T follicular helper cell (primary cell): ENCODE measurements at regions not wholly inside any gene's neighbourhood (a gene's known extent, or its start where the extent isn't known, plus 50 kb on each side); places are given as distances from the start of the nearest gene placed in this dataset.

Experiments
- DNase-seq: peaks from one replicate; pipeline ENCODE4 v3.0.0-alpha.2; 2020; ENCODE audit warnings: low read depth

DNA sequence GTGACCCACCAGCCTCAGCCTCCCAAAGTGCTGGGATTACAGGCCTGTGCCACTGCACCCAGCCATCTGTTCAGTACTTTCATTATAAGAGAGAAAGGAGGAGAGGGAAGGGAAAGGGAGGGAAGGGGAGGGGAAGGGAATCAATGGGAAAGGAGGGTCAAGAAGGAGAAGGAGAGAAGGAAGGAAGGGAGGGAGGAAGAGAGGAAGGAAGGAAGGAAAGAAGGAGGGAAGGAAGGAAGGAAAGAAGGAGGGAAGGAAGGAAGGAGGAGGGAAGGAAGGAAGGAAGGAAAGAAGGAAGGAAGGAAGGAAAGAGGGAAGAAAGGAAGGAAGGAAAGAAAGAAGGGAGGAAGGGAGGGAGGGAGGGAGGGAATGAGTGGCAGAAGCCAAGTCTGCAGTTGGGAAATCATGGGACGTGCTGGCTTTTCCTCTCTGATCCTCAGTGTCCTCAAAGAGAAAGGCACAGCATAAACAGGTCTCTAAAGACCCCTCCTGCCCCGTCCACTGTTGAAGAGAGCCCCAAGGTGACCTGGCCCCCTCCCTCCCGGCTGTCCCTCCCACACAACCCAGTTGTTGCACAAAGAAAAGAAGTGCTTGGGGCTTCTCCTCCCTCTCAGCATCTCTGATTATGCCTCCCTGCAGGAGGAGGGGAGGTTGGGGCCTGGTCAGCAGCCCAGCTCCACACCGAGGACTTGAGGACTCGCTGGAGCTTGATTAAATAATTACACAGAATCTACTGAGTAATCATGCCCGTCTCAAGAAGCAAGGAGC lies 69.1 kb upstream of the TOP1 start:
- no peak for DNase-seq

DNA sequence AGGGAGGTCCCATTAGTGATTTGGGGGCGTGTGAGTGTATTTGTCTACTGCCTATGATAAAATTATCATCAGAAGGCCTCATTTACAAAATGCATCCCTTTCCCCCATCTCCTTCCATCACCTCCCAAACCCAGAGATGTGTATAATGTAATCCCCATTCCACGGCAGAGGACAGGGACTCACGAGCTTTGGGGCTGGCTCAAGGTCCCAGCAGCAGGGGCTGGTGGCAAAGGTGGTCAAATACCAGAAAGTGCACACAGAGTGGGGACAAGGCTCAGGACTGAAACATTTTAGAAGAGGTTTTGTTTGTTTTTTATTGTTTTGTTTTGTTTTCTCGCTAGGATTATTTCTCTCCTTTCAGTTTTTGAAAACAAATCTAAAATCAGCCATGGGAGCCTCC lies 68.5 kb upstream of the TOP1 start:
- no peak for DNase-seq

DNA sequence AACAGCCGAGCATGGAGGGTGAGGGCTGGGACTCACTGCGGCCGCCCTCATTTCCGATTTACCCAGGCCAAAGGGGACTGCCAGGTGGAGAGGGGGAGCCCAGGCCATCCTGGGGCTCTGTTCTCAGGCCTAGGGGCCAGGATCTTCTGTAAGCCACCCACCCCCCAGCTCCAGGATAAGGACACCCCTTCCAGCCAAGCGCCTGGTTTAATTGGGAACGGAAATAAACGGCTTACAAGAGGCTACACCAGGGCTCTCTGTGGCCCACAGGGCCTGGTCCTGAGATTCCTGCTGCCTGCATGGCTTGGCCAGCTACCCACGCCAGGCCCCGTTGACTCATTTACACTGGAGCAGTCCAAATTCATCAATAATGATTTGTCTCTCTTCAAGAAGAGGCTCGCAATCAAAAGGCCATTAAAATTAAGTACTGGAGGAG lies 68.1 kb upstream of the TOP1 start:
- DNase-seq, result no peak

DNA sequence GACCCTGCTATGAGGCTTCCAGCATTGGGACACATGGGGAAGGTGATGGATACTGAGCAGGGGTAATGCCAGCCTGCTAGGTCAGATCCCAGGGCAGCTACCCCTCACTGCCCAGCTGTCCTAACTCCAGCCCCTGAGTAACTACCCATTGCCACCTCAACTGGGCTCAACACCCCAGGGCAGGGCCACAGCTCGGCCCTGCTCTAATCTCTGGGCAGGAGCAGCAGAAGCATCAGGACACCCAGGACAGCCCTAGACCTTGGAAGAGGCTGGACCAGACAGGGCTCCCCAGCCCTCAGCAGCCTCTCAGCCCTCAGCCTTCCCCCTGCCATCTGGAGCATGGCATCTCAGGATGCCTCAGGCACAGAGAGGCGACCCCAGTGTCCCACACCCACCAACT lies 67.4 kb upstream of the TOP1 start:
- no peak for DNase-seq

DNA sequence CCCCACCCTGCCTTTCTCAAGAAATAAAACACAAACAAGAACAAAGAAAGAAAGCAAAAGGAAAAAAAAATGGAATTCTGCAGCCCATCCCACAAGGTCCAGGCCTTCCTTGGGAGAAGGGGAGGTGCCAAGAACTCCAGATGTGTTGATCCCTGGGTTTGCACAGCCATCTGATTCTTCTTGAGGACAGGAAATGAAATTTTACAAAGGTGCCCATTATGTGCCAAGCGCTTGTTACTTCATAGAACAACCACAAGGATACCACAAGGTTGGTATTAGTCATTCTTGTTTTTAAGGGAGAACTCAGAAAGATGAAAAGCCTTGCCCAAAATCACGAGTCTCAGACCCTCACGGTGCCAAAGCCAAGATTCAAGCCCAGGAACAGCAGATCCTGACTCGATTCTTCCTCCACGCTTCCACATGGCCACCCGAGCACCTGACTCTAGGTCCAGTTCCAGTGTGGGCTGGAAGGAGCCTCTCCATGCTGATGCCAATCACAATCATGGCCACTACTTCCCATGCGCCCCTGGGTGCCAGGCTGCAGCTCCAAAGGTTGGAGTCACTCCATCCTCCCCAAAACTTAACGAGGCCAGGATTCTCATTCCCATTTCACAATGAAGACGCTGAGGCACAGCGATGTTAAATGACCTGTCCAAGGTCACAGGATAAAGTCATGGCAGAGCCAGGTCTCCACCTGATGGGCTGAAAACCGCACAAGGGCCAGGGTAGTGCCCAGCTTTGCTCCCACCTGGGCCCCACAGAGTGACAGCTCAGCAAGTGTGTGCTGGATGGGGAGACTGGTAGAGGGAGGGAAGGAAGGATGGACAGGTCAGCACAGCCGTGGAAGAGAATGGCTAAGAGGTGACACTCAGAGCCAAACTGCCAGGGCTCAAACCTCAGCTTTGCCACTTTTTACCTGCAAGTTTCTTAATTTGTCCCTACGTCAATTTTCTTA lies 66.7 kb upstream of the TOP1 start:
- DNase-seq, result no peak

DNA sequence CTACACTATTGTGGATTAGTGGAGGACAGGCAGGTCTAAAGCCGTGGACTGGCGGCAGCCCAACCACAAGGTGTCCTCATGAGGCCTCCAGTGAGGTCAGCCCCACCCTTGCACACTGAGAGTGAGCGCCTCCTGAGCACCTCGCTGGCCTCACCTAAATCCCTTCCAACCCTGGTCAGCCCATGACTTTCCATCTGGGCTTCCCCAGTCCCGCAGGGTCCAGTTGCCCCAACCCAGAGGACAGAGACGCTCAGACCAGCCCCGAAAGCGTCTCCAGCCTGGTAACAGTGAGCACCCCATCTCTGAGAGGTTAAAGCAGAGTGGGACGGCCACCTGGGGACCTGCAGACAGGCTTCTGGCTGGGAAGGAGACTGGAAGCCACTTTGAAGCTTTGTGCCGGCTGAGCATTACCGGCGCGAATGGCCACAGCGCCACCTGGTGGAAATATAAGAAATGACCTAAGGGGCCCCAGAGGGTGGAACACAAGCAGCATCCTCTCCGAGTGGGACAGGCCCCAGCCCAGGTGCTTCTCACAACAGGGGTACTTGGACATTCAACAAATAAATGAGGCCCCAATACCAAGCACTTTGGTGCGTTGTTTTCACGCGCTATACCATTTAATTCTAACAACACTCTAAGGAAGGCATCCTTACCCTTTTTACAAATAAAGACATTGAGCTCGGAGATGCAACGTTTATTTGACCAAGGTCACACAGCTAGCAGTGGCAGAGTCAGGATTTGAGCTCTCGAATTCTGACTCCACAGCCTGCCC lies 65.7 kb upstream of the TOP1 start:
- peak; percentile 55 for DNase-seq

DNA sequence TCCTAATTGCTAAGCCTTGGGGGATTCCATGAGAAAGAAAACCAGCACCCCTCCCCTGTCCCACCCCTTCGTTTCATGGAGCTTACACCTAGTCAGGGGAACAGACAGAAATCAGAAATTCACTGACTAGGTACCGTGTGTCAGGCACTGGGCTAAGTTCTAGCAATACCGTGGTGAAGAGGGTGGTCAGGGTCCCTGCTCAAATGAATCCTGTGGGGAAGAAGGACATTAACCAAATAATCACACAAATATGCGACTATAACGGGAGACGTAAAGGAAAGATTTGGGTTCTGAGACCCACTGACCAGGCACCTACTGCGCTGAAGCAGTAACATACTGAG lies 65.1 kb upstream of the TOP1 start:
- no peak for DNase-seq

DNA sequence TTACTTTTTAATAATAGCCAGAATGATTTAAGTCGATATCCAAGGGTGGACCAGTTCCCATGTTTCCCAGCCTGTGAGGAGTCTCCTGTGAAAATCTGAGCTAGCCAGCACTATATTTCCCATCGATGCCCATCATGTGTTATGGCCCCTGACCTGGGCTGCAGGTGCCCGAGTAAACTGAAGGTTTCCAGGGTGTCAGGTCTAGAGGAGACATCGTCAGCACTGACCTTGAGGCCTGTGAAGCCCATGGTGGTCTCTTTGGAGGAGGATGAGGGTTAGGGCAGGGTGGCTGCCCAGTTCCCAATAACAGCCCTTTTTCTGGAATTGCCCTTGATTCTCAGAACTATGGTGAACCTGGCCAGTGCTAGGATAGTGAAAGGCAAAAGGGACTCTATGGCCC lies 63.0 kb upstream of the TOP1 start:
- no peak for DNase-seq

DNA sequence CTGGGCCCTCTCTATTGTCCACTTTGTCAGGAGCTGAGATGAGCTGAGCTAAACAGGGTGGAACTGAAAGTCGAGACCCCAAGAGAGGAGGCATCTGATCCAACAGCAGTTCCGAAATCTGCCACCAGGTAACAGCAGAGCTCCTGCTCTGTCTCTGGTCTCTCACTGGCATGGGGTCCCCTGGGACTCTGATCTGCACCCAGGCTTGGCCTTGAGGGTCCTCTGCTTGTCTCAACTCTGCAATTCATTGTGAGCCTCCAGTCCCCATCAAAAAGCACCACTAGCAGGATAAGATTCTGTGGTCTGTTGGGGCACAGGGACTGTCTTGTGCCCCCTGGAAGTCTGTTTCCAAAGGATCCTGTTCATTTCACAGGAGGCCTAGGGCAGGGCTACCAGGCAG lies 62.5 kb upstream of the TOP1 start:
- no peak for DNase-seq

DNA sequence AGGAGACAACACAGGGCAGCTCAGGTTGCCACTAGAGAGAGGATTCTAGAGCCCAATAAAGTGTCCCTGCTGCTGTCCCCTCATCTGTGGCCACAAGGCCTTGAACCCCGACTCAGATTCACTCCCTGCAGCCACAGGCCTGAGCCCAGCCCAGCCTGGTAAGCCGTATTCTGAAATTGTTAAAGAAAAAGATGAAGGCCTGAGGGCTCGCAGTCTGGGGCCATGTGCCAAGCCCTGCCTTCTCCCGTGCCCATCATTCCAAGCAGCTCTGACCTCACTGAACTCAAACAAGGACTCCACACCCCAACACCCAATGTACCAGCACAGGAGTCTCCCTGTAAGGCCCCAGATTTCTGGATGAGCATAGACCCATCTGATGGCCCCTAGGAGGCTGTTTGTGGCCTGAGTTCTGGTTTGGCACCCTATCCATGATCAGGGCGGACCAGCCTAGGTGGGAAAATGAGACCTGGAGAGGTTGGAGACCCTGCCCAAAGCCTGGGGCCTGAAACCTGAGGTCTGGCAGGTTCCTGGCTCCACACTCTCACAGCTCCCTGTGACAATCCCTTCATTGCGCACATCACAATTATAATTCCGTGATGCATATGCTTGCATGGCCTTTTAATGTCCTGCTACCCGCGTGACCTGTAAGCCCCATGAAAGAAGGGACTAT lies 62.0 kb upstream of the TOP1 start:
- DNase-seq, result no peak

DNA sequence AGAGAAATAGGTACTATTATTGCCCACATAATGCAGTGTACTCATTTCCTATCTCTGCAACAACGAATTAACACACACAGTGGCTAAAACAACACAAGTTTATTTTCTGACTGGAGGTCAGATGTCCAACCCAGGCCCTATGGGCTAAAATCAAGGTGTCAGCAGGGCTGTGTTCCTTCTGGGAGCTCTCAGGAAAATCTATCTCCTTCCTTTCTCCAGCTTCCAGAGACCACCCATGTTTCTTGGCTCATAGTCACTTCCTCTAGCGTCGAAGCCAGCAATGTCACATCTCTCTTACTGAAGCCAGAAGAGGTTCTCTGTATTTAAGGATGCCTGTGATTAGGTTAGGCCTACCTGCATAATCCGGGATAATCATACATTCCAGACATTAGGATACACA lies 60.9 kb upstream of the TOP1 start:
- DNase-seq, result no peak

DNA sequence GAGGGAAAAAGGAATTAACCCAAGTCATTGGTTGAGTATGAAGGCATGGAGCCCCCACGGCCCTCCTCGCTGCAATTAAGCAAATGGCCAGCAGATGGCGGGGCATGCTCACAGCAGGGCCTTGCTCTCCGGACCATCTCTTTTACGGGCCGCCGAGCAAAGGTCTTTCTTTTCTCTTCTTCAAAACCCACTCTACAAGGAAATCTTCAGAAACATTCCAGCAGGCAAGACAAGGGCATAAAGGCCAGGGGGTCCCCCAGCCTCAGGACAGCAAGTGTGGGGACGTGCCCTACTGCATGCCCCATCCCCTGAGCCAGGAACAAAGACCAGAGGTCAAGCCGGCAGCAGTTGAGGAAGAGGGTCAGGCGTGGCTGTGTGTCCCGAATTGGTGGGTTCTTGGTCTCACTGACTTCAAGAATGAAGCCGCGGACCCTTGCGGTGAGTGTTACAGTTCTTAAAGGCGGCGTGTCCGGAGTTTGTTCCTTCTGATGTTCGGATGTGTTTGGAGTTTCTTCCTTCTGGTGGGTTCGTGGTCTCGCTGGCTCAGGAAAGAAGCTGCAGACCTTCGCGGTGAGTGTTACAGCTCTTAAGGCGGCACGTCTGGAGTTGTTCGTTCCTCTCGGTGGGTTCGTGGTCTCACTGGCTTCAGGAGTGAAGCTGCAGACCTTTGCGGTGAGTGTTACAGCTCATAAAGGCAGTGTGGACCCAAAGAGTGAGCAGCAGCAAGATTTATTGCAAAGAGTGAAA lies 59.6 kb upstream of the TOP1 start:
- peak; percentile 77 for DNase-seq

DNA sequence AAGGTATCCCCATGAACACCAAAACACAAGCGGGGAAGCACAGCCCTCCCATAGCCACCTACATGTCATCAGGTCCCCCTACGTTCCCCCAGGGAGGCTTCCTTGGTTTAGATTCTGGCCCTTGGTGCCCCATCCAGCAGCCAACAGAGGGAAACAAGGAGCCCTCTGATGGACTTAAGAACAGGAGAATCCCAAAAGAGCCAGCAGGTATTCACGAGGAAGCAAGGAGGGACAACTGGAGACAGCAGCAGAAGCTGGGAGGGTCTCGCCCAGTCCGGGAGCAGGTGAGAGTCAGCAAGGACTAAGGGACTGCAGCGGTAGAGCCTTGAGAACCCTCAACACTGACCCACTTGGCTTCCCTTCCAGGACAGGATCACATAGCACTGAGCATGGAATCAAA lies 58.4 kb upstream of the TOP1 start:
- no peak for DNase-seq

DNA sequence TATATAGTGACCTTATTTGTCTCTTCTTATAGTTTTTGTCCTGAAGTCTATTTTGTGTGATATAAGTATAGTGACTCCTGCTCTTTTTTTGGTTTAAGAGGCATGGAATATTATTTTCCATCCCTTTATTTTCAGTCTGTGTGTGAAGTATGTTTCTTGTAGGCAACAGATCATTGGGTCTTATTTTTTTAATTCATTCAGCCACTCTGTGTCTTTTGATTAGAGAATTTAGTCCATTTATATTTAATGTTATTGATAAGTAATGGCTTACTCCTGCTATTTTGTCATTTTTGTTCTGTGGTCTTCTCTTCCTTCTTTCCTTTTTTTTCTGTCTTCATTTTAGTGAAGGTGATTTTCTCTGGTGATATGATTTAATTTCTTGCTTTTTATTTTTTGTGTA lies 51.4 kb upstream of the TOP1 start:
- no peak for DNase-seq

DNA sequence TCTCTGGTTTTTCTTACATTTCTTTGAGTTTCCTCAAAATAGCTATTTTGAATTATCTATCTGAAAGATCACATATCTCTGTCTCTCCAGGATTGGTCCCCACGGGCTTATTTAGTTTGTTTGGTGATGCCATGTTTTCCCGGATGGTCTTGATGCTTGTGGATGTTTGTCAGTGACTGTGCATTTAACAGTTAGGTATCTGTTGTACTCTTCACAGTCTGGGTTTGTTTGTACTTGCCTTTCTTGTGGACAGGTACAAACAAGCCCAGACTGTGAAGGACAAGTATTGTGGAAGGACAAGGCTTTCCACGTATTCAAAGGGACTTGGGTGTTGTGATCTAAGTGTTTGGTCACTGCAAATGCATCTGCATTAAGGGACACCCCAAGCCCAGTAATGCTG lies 49.9 kb upstream of the TOP1 start:
- no peak for DNase-seq
